ENCODE measurements at regions not wholly inside any gene's neighbourhood (a gene's known extent, or its start where the extent isn't known, plus 50 kb on each side); places are given as distances from the start of the nearest gene placed in this dataset.

GRCh38 chr1:38433084-38433722, 386.6 kb upstream of the POU3F1 start:
- CTCF ChIA-PET = no interaction called here
- intact Hi-C loops (cut with micrococcal nuclease; ENCODE audit: unreplicated experiment) = no loop called here
- H3K4me1 Mint-ChIP-seq (ENCODE audit: low read depth, unreplicated experiment) = no peaks in the 10 kb centered on the region
- no peak overlapping the region for H3K4me3 Mint-ChIP-seq (ENCODE audit: low read depth, unreplicated experiment)
- no peak for TF ChIP-seq CTCF (IDR thresholded peaks at IDR 0.05; ENCODE audit: unreplicated experiment)
- no TSS peak for BruUV-seq (replicated peaks)
- H3K36me3 Mint-ChIP-seq (ENCODE audit: insufficient read depth, unreplicated experiment) = no peaks in the 10 kb centered on the region
- no peaks in the 10 kb centered on the region for H3K9me3 Mint-ChIP-seq (ENCODE audit: low read depth, unreplicated experiment)
- H3K27me3 Mint-ChIP-seq (ENCODE audit: unreplicated experiment) = peaks cover 45% of the 10 kb centered on the region
- no peak overlapping the region for H3K27ac Mint-ChIP-seq (ENCODE audit: unreplicated experiment)
- DNase-seq = no peak

- intact Hi-C loops (cut with micrococcal nuclease; ENCODE audit: unreplicated experiment) = no loop called here
- CTCF ChIA-PET = no interaction called here
- no TSS peak for BruUV-seq (replicated peaks)
- no peaks in the 10 kb centered on the region for H3K4me1 Mint-ChIP-seq (ENCODE audit: low read depth, unreplicated experiment)
- no peak for TF ChIP-seq CTCF (IDR thresholded peaks at IDR 0.05; ENCODE audit: unreplicated experiment)
- no peak overlapping the region for H3K27ac Mint-ChIP-seq (ENCODE audit: unreplicated experiment)
- H3K9me3 Mint-ChIP-seq (ENCODE audit: low read depth, unreplicated experiment) = no peaks in the 10 kb centered on the region
- no peak for DNase-seq
- H3K36me3 Mint-ChIP-seq (ENCODE audit: insufficient read depth, unreplicated experiment) = no peaks in the 10 kb centered on the region
- no peak overlapping the region for H3K4me3 Mint-ChIP-seq (ENCODE audit: low read depth, unreplicated experiment)
- H3K27me3 Mint-ChIP-seq (ENCODE audit: unreplicated experiment) = peaks cover 30% of the 10 kb centered on the region
Measured at GRCh38 chr1:38431535-38432376, 385.2 kb upstream of the POU3F1 start.

GRCh38 chr1:38430949-38431348, 384.4 kb upstream of the POU3F1 start:
- intact Hi-C loops (cut with micrococcal nuclease; ENCODE audit: unreplicated experiment) = no loop called here
- Mint-ChIP-seq H3K4me3 (ENCODE audit: low read depth, unreplicated experiment) (no peak overlapping the region), H3K36me3 (ENCODE audit: insufficient read depth, unreplicated experiment) (no peaks in the 10 kb centered on the region), H3K27ac (ENCODE audit: unreplicated experiment) (no peak overlapping the region), H3K4me1 (ENCODE audit: low read depth, unreplicated experiment) (no peaks in the 10 kb centered on the region), H3K9me3 (ENCODE audit: low read depth, unreplicated experiment) (no peaks in the 10 kb centered on the region), H3K27me3 (ENCODE audit: unreplicated experiment) (peaks cover 27% of the 10 kb centered on the region)
- TF ChIP-seq CTCF (IDR thresholded peaks at IDR 0.05; ENCODE audit: unreplicated experiment) = no peak
- CTCF ChIA-PET = no interaction called here
- no TSS peak for BruUV-seq (replicated peaks)
- no peak for DNase-seq

GRCh38 chr1:38424677-38425076, 378.1 kb upstream of the POU3F1 start:
- no peaks in the 10 kb centered on the region for H3K36me3 Mint-ChIP-seq (ENCODE audit: insufficient read depth, unreplicated experiment)
- no peak for DNase-seq
- intact Hi-C loops (cut with micrococcal nuclease; ENCODE audit: unreplicated experiment) = no loop called here
- TF ChIP-seq CTCF (IDR thresholded peaks at IDR 0.05; ENCODE audit: unreplicated experiment) = no peak
- peaks cover 32% of the 10 kb centered on the region for H3K27me3 Mint-ChIP-seq (ENCODE audit: unreplicated experiment)
- no peak overlapping the region for H3K27ac Mint-ChIP-seq (ENCODE audit: unreplicated experiment)
- no peak overlapping the region for H3K4me3 Mint-ChIP-seq (ENCODE audit: low read depth, unreplicated experiment)
- H3K4me1 Mint-ChIP-seq (ENCODE audit: low read depth, unreplicated experiment) = no peaks in the 10 kb centered on the region
- H3K9me3 Mint-ChIP-seq (ENCODE audit: low read depth, unreplicated experiment) = no peaks in the 10 kb centered on the region
- no TSS peak for BruUV-seq (replicated peaks)
- CTCF ChIA-PET = interaction anchor here (0.5 kb wide), 1 partner anchor 166 kb away, joined by 3 read pairs; no protein-coding TSS in a partner anchor

Data from Calu3 (cell line).